Fibroblast of pulmonary artery (primary cell): ENCODE measurements at regions not wholly inside any gene's neighbourhood (a gene's known extent, or its start where the extent isn't known, plus 50 kb on each side); places are given as distances from the start of the nearest gene placed in this dataset.
A peak's percentile ranks its signal among the peaks of the same experiment; 100 is the strongest.

Source experiments
- DNase-seq: peaks from one replicate; pipeline ENCODE4 v3.0.0-alpha.2; 2010; ENCODE audit warnings: low read depth
- H3K4me3 ChIP-seq: replicated peaks from 2 replicates; pipeline ENCODE4 v1.5.1; 2011; ENCODE audit warnings: low read depth, mild to moderate bottlenecking, control low read depth, low read length, moderate library complexity
- TF ChIP-seq, protein P1 (sequence below): IDR thresholded peaks from 2 replicates; pipeline ENCODE4 v1.5.1; 2011; ENCODE audit warnings: mild to moderate bottlenecking, control low read depth, low read length, inconsistent platforms; ENCODE audit errors: missing control alignments

DNA sequence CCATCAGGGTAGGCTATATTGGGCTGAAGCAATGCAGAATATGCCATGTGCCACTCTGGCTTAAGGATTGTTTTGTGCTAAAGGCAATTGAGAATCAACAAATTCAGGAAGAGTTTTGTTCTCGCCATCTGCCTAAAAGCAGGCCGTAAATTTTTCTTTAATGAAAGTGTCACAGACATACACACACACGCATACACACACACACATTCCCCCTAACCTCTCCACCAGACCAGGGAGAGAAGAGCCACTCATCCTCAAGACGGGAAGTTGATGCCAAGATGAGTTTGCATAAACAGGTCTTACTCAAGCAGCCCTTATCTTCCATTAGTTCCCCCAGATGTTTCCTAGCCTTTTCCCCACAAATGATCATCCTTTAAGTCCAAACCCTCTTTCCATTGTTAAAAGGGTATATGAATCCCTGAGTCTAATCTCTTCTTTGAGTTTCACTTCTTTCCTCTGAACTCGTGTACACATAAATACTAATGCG, 59.6 kb upstream of the TRIM24 start:
- TF ChIP-seq, protein P1, sequence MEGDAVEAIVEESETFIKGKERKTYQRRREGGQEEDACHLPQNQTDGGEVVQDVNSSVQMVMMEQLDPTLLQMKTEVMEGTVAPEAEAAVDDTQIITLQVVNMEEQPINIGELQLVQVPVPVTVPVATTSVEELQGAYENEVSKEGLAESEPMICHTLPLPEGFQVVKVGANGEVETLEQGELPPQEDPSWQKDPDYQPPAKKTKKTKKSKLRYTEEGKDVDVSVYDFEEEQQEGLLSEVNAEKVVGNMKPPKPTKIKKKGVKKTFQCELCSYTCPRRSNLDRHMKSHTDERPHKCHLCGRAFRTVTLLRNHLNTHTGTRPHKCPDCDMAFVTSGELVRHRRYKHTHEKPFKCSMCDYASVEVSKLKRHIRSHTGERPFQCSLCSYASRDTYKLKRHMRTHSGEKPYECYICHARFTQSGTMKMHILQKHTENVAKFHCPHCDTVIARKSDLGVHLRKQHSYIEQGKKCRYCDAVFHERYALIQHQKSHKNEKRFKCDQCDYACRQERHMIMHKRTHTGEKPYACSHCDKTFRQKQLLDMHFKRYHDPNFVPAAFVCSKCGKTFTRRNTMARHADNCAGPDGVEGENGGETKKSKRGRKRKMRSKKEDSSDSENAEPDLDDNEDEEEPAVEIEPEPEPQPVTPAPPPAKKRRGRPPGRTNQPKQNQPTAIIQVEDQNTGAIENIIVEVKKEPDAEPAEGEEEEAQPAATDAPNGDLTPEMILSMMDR, result no peak

DNA sequence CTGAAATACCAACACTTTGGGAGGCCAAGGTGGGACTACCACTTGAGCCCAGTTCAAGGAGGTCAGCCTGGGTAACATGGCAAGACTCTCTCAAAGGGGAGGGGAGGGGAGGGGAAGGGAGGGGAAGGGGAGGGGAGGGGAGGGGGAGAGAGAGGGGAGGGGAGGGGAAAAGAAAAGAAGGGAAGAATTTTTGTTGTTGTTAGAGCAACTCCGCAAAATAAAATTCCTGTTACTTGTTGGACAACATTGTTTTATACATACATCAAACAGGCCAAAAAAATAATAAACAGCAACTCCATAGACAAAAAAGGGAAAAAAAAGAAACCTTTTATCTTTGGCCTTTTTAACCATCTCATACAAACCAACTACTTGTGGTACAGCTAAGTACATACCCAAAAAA, 57.3 kb upstream of the TRIM24 start:
- H3K4me3 ChIP-seq, result no peak overlapping the region
- no peak for DNase-seq
- TF ChIP-seq, protein P1, result no peak

More for the DNA sequence above, 59.6 kb upstream of the TRIM24 start:
- peak; percentile 76 for DNase-seq
- H3K4me3 ChIP-seq, result no peak overlapping the region

DNA sequence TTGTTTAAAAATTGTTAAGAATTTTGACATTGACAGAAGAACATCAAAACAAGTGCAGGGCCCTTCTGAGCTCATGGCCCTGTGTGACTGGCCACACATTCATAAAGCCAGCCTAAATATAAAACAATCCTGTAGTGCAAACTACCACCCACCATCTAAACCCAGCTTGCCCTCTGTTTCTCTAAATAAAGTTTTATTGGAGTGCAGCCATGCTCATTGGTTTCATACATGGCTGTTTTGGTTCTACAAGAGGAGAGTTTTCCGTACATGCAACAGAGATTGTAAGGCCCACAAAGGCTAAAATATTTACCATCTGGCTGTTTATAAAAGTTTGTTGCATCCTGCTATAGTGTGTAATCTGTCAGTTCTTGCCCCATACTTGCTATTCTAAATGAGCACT, 54.6 kb upstream of the TRIM24 start:
- H3K4me3 ChIP-seq, result no peak overlapping the region
- TF ChIP-seq, protein P1, result no peak
- DNase-seq, result no peak

DNA sequence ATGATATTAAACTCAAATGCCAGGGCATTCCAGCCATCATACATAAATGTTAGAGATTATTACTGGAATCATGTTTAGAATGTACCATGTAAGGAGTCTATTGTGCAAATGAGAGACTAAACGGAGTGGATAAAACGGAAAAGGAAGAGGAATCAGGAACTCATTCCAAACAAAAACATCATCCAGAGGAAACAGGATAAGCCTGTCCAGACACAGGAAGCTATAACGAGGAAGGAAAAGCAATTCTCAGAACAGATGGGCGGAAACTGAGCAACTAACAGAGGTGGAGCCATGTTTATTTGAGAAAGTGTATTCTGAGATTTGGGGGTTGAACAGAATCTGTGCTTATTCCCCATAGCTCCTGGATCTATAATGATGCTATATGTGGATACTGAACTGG, 52.3 kb upstream of the TRIM24 start:
- DNase-seq, result no peak
- TF ChIP-seq, protein P1, result no peak
- no peak overlapping the region for H3K4me3 ChIP-seq
